NCI-H2227 (cell line): ENCODE measurements at regions not wholly inside any gene's neighbourhood (a gene's known extent, or its start where the extent isn't known, plus 50 kb on each side); places are given as distances from the start of the nearest gene placed in this dataset.
A peak's percentile ranks its signal among the peaks of the same experiment; 100 is the strongest.
"Not testable (repeated sequence)": the region's sequence is repeated elsewhere in the genome, so short reads cannot be mapped to it uniquely, and the experiment has no call there.

Source experiments
- DNase-seq: peaks from one replicate; lab custom pipeline; 2025; ENCODE audit not compliant: unreplicated experiment; lab: John Stamatoyannopoulos, UW

DNA sequence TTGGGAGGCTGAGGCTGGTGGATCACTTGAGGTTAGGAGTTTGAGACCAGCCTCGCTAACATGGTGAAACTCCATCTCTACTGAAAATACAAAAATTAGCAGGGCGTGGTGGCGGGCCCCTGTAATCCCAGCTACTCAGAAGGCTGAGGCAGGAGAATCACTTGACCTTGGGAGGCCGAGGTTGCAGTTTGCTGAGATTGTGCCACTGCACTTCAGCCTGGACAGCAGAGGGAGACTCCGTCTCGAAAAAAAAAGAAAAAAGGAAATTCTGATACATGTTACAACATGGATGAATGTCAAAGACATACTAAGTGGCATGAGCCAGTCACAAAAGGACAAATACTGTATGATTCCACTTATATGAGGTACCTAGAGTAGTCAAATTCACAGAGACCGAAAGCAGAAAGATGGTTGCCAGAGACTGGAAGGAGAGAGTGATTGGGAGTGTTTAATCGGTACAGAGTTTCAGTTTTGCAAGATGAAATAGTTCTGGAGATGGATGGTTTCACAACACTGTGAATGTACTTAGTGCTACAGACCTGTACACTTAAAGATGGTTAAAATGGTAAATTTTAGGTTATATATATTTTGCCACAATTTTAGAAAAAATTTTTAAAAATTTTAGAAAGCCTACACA is 92.3 kb downstream of the BLID start:
- DNase-seq: no peak

DNA sequence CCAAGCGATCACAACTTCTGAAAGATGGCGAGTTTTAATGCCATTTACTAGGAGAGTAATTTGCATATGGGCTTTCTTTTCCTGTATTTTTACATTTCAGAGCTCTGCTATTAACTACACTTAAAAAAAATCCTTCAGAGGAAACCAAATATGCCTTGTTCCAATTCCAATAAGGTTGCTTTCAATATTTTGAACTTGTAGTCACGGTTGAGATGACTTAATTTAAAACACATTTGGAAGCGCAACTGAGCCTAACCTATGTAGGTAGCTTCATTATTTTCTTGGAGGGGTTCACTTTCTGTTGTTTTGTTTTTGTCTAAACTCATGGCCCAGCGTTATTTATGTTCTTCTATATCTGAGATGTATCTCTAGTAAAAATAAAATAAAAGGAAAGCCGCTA is 93.4 kb downstream of the BLID start:
- DNase-seq: no peak

DNA sequence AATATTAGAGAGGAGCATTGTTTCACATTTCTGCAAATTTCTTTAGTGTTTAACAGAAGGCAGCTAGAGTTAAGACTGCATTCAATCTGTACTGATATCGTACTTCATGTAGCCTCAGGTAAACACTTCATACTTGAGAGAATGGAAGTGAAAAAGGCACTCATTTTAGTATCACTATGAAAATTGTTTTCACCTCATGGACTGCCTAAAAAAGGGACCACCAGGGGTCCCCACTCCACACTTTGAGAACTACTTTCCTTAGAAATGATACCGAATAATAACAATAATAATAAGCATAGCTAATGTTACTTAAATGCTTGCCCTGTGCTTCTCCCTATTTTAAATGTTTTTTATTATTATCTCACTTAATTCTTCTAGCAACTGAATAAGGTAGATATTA is 95.1 kb downstream of the BLID start:
- DNase-seq: peak; percentile 10

DNA sequence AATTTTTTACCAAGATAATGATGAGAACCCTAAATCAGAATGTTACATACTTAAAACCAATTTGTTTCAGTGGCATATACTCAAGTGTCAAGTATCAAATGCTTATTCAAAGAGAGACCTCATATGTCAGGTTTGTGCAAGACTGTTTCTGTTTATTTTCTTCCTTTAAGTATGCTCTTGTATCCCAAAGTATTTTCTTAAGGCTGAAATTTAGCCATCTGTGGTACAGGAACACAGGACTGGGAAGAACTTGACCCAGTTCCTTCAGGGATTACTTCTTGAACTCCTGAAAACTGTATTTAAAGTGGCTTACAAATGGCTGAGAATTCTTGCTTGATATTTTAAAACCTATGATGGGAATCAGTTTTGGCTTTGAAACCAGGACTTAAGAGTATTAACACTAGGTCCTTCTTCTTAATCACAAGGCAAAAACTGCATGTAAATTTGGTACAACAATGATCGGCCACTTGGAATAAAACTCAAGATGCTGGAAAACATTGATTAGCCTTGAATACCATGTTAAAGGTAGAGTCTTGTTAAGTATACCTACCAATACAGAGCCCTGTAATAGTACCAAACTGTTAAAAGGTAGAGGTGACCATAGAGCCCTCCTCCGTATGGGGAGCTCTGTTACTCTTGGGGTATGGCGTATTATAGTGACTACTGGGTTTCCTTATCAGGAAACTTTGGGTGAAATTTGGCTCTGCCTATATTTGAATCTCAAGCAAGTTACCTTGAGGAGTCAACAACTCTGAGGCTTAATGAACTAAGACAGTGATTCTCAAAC is 95.9 kb downstream of the BLID start:
- DNase-seq: no peak

DNA sequence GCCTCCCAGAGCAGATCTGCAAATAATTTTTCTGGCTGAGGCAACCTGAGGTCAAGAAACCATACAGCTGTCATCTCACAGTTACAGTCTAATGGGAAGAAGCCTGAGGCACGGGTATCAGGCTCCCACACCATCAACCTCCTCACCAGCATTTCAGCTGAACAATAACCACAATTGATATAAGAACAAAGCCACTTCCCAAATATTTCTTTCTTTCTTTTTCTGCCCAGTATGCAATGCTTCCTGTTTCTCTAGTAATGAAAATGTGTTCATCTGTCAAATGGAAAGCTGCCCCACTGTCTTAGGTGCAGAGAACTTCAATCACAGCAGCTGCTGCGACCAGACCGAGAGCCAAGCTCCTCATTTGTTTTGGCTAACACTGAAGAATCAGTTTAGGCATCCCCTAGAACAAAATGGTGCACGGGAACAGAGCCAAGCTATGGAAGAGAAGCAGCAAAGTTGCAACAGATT is 108.4 kb downstream of the BLID start:
- no peak for DNase-seq

DNA sequence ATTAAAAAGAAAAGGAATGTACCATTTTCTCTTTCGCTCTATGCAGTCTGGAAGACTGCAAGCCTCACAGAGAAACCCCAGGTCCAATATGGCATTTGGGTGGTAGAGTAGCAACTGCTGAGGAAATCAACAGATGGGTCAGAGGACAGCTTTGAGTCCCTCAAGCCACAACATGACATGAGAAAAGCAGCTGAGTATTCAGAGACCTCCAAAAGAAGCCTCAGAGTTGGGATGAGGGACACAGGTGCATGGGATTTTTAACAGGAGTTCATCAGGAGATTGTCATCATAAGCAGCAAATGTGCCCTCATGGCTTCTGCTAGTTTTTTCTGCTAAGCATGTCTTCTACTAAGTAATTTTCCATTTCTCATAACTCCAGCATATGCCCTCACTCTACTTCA is 111.6 kb downstream of the BLID start:
- DNase-seq: no peak

DNA sequence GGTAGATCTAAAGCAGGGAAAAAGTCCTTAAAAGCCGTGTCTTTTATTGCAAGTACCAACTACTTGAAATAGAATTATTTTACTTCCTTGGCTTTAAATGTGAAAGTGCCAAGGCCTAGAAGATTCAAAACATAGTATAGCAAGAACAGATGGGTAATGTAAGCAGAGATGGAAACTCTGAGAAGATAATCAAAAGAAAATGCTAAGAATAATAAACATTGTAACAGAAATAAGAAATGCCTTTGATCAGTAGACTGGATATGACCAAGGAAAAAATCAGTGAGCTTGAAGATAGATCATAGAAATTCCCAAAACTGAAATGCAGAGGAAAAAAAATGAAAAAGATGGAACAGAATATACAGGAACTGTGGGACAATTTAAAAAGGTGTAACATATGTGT is 113.1 kb downstream of the BLID start:
- no peak for DNase-seq

DNA sequence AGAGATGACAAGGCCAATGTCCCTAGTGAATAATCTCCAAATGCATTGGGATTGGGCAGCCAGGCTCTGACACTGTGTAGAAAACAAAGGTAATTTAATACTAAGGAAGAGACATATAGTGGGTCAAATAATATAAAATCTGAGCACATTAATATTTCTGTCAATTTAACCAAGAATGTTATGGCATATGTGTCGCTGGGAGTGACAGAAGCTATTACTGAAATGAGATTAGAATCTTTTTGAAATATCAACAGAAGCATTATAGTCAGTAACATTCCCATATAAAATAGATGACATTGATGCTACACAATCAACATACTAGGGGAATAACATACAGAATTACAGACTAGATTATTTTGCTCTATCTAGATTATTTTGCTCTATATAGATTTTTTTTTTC is 114.0 kb downstream of the BLID start:
- no peak for DNase-seq

DNA sequence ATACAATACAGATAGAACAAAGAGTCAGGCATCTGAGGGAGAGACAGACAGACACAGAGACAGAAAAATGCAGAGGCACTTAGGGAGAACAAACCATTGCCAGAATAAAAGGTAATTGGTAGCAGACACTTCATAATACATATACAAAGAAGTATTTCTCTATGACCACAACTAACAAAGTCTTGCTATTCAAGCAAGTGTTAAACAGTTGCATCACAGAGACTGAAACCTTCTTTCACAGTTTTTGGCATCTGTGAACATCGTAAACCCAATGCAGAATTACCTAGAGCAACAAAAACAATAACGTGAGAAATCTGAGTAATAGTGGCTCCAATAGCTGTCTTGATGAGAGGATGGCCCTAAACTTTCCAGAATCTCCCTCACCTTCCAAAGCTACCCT is 116.4 kb downstream of the BLID start:
- DNase-seq: no peak

DNA sequence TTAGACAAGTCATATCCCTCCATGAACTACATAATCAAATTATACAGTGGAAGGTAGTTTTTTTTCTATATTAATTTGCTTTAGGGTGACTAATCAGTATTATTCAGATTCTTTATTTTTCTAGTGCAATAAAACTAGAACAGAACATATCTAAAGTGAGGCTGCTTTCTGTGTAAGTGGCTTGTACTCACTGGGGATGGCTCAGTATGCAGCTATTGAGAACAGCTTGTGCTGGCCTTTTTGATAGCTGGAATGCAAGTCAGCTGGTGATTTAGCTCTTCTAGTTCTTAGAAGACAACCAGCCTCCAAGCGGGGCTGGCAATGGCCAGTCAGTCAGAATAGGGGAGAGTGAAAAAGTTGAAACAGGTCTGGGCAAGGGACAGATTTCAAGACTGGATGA is 119.4 kb downstream of the BLID start:
- no peak for DNase-seq

DNA sequence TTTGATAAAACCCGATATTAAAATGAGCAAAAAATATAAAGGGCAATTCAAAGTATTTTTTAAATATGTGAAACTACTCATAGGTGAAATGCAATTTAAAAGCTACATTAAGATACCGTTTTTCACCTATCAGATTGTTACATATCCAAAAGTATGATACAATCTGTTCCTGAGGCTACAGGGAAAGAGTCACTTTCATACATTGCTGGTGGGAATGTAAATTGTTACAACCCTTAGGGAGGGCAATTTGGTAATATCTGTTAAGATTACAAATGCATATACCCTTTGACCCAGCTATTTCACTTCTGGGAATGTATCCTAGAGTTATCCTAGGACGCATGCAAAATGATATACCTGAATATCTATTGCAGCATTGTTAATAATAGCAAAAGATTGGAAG is 132.1 kb downstream of the BLID start:
- DNase-seq: no peak

DNA sequence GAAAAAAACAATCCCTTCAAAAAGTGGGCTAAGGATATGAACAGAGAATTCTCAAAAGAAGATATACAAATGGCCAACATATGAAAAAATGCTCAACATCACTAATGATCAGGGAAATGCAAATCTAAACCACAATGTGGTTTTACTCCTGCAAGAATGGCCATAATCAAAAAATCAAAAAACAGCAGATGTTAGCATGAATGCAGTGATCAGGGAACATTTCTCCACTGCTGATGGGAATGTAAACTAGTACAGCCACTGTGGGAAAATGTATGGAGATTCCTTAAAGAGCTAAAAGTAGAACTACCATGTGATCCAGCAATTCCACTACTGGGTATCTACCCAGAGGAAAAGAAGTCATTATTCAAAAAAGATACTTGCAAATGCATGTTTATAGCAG is 138.1 kb downstream of the BLID start:
- DNase-seq: not testable (repeated sequence)

DNA sequence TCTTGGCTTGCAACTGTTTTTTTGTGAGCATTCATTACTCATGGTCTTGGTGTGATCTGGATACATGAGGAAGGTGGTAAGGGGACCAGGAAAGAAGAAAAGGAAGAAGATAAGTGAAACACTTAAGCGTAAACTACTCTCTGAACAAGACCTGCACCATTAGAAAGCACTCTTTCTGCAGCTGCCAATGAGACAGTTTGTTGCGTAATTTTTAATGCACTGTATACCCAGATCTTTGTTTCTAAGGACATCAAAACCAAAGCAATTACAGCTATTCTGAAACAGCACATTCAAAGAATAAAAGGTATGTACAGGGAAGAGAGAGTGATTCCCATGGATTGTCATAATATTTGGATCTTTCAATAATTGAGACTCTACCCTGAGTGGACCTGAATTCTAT is 147.4 kb downstream of the BLID start:
- DNase-seq: no peak

DNA sequence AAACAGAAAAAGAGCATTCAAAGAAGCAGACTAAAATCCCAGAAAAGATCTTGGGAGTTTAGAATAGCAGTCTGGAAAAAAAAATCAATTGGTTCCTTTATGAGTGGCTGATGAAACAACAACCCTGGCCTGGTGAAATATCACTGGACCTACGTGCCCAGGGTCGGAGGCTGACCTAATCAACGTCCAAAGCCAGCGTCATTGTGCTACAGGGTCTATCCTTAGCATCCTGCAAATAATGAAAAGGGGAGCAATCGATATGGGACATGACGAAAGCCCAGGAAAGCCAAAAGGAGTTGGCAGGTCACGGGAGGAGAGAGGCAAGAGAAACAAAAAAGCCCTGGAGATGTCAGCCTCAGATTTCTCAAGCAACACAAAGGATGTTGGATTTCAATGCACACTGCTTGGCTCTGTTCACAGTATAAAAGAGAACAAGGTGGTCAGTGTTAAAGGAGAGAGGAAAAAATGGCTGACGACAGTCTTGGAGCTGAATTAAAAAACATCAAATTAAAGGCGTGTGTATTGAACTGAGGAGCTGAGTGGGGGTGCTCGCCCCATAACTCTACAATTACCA is 148.8 kb downstream of the BLID start:
- DNase-seq: no peak

DNA sequence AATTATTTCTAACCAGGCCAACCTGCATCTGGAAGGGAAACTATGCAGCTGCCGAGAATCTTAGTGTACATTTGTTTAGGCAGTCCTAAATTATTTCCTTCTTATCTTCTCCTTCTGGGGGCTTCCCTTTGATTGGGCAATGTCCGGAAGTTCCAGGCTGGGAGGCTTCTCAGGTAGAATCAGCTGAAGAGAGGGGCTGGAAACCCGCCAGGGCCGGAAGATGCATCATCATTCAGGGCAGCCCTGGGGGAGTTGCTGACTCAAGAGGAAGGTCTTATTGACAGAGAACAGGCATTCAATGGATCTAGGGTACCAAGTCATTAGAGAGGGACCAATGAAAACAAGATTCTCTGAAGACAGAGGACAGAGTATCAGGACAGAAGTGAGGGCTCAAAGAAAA is 150.7 kb downstream of the BLID start:
- DNase-seq: no peak

DNA sequence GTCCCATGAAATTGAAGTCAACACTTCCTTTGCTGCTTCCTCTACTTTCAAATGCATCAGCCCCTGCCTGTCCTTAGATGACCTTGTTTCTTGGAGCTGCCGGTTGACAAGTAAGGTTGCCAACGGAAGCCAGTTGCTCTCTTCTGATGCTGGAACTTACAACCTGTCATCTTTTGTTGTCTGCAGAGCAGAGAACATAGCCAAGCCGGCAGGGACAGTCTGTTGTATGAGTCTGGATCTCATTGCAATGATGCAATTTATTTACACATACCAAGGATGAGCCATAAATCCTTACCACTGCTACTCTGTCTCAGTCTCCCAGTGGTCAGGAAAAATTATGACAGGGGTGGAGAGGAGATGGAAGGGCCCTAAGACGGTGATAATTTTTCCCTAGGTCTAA is 151.4 kb downstream of the BLID start:
- peak; percentile 32 for DNase-seq

DNA sequence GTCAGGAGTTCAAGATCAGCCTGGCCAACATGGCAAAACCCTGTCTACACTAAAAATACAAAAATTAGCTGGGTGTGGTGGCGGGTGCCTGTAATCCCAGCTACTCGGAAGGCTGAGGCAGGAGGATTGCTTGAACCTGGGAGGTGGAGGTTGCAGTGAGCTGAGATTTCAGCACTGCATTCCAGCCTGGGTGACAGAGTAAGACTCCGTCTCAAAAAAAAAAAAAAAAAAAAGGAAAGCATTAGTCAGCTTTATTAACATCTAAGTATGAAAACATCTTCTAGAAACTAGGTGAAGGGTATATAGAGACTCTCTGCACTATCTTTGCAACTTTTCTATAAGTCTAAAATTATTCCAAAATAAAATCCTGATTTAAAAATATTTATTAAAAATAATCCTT is 152.2 kb downstream of the BLID start:
- not testable (repeated sequence) for DNase-seq

DNA sequence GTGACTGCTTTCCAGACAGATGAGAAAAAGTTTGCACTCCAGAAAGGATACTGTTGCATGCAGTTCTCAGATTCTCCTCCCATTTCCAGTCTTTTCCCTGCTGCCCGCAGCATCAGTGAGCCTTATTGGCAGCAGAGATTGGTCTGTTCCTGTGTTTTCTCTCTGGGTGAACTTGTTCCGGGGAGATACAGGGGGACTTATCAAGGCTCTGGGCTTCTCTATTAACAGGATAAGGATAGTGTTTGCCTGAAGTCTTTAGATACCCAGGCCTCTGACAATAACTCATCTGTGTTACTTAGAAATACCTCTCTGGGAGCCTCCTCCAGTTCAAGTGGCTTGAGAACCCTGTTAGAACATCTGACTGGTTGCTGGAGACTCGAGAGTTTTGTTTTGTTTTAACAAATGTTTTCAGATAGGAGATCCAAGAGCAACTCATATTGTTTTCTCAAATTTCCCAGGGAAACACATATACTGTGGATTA is 154.7 kb downstream of the BLID start:
- no peak for DNase-seq

DNA sequence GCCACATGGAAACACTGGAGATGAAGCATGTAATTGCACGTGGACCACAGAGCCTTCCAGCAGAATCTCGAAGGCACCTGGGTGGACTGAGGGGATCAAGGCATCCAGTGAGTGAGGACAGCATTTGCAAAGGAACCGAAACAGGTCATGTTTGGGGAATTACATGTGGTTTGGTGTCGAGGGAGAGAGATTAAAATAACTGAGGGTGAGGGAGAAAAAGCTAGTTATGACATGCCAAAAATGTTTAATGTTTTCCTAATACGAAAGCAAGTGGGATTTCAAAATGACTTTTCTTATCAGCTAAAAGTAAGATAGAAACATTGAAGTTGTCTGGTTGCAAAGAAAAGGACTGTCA is 157.1 kb downstream of the BLID start:
- DNase-seq: no peak

DNA sequence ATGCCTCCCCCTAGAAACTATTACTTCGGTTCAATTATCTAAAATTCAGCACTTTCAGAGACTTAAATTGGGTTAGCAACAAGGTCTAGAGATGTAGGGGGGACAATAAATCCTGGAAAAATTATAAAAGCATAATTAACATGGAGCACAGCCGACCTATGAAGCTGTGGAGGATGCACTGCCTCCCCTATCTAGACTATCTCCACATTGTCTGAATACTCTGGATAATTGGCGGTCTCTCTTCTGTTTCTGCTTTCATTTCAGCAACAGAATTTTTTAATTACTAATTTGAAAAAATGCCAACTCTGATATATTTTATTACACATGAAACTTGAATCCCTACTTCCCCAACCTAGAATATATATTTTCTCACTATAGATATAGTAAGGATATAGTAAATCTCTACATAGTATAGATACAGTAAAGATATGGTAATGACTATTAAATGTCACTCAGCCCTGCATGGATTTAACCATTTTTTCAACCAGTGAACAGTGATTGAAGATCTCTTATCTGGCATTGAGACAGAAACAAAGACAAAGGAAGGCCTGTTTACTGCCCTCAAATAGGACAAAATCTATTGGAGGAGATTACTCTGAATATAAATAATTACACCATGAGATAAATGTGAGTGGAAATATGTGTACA is 157.6 kb downstream of the BLID start:
- DNase-seq: no peak

DNA sequence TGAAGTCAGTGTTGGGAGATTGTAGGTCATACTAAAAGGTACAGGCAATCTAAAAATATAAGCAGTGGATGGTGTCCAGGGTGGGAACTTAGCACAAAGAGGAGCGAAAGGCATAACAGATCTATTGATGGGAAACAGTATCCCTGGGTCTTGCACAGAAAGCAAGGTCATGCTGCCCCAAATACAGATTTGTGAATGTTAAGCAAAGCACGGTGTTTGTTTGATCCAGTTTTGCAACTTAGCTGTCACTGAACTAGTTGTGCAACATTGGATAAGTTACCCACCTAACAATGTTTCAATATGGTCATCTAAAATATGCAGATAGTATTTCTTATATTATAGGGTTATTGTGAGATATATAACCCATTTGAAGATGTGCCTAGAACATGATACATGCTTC is 162.9 kb downstream of the BLID start:
- DNase-seq: no peak

DNA sequence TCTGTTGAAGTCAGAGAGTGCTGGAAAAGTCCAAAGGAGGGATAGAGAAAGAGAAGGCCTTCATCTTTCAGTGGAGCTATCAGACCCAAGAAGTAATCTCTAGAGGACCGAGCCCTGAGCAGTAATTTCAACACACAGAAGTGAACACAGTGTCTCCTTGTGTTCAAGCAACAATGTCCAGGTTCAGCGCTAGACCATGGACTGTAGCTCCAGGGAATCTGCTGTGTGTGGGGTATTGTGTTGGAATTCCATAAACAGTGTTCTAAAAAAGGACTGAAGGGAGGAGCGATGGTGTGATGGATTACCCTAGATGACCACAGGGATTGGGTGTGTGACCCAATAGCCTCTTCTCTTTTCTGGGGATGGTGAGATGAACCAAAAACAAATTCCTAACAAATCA is 165.9 kb downstream of the BLID start:
- no peak for DNase-seq
